Liver (tissue), 6 donors: ENCODE measurements at regions not wholly inside any gene's neighbourhood (a gene's known extent, or its start where the extent isn't known, plus 50 kb on each side); places are given as distances from the start of the nearest gene placed in this dataset.
"Not testable (repeated sequence)": the region's sequence is repeated elsewhere in the genome, so short reads cannot be mapped to it uniquely, and the experiment has no call there.

ENCODE experiments used
- DNase-seq: peaks from one replicate; pipeline ENCODE4 v3.0.0-alpha.2; 2017; ENCODE audit warnings: low spot score
- H3K27ac ChIP-seq, 2 donors: one replicate each; pipeline ENCODE4 v1.7.0; 2013; ENCODE audit warnings: inconsistent platforms in 2 of 2, low read length in 2 of 2, control low read depth in 1 of 2, low read depth in 1 of 2, mild to moderate bottlenecking in 1 of 2
- H3K27me3 ChIP-seq, 4 donors: one replicate each; pipeline versions ENCODE4 v1.6.1 to v1.7.0; 2013; ENCODE audit warnings: low read length in 3 of 4, inconsistent platforms in 1 of 4, mild to moderate bottlenecking in 1 of 4, moderate library complexity in 1 of 4; ENCODE audit not compliant: control insufficient read depth in 4 of 4, insufficient read depth in 4 of 4
- H3K36me3 ChIP-seq, 4 donors: one replicate each; pipeline versions ENCODE4 v1.6.1 to v1.7.0; 2013; ENCODE audit warnings: low read length in 3 of 4, mild to moderate bottlenecking in 3 of 4, low read depth in 1 of 4, moderate library complexity in 1 of 4; ENCODE audit not compliant: control insufficient read depth in 4 of 4, insufficient read depth in 3 of 4
- H3K4me1 ChIP-seq, 4 donors: one replicate each; pipeline versions ENCODE4 v1.6.1 to v1.7.0; 2013; ENCODE audit warnings: low read length in 3 of 4, mild to moderate bottlenecking in 3 of 4, moderate library complexity in 1 of 4; ENCODE audit not compliant: control insufficient read depth in 4 of 4, insufficient read depth in 4 of 4
- H3K4me3 ChIP-seq, 3 donors: one replicate each; pipeline versions ENCODE4 v1.6.1 to v1.7.0; 2013; ENCODE audit warnings: low read length in 3 of 3, control low read depth in 1 of 3, low read depth in 1 of 3, mild to moderate bottlenecking in 1 of 3
- H3K9ac ChIP-seq, 2 donors: one replicate each; pipeline ENCODE4 v1.7.0; 2013; ENCODE audit warnings: low read length in 2 of 2, mild to moderate bottlenecking in 2 of 2, moderate library complexity in 2 of 2, control low read depth in 1 of 2, low read depth in 1 of 2
- H3K9me3 ChIP-seq, 4 donors: one replicate each; pipeline versions ENCODE4 v1.6.1 to v1.7.0; 2013; ENCODE audit warnings: low read length in 3 of 4; ENCODE audit not compliant: control insufficient read depth in 4 of 4
- WGBS: extraction: QIAGEN DNeasy Blood & Tissue Kit; methylation state at CpG from one replicate; pipeline ENCODE4 v1.1.7; 2013; 5-methylcytosine and 5-hydroxymethylcytosine counted together
- donor health status: healthy.
- donor health status: healthy.
- donor health status: healthy.

GRCh38 chr2:110329158-110329557 is 116.8 kb upstream of the MTLN start:
- 69% methylated on average over 5 of the region's 7 CpGs for WGBS
- not testable (repeated sequence) for H3K36me3 ChIP-seq, DNase-seq, H3K9me3 ChIP-seq, H3K4me1 ChIP-seq, H3K9ac ChIP-seq, H3K27ac ChIP-seq, H3K27me3 ChIP-seq, H3K4me3 ChIP-seq

GRCh38 chr2:110328677-110329076 is 116.3 kb upstream of the MTLN start:
- H3K36me3 ChIP-seq, H3K4me1 ChIP-seq, H3K9me3 ChIP-seq, H3K4me3 ChIP-seq, H3K9ac ChIP-seq, H3K27me3 ChIP-seq, H3K27ac ChIP-seq: not testable (repeated sequence)
- WGBS: 91% methylated on average over 5 of the region's 5 CpGs
- DNase-seq: peak; percentile 29

GRCh38 chr2:110323832-110324231 is 111.5 kb upstream of the MTLN start:
- H3K27ac ChIP-seq, H3K9me3 ChIP-seq, H3K9ac ChIP-seq, H3K4me3 ChIP-seq, H3K27me3 ChIP-seq, DNase-seq, H3K4me1 ChIP-seq, H3K36me3 ChIP-seq: not testable (repeated sequence)
- no CpG with 5 or more reads among the region's 4 CpGs for WGBS

DNA sequence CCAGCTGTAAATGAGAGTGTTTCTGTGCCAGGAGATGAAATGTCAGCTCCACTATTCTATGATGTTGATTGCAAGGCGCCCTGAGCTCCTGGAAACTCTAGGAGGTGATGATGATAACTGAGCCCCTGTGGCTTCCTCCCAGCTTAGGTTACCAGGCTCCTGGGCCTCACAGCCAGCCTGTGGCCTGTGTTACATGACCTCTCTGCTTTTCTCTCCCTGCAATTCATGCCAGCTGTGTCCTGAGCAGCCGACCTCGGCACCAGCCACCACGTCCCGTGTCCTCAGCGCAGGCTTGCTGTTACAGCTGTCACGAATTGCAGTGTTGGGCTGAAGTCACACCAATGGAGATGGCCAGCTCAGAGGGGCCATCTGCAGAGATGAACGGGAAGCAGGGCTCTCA is 110.2 kb upstream of the MTLN start:
- H3K27ac ChIP-seq, H3K4me3 ChIP-seq, H3K4me1 ChIP-seq, H3K36me3 ChIP-seq, DNase-seq, H3K9ac ChIP-seq, H3K9me3 ChIP-seq, H3K27me3 ChIP-seq: not testable (repeated sequence)
- WGBS: no CpG with 5 or more reads among the region's 8 CpGs

GRCh38 chr2:110320834-110321563 is 108.7 kb upstream of the MTLN start:
- H3K36me3 ChIP-seq, H3K9me3 ChIP-seq, H3K27ac ChIP-seq, DNase-seq, H3K4me1 ChIP-seq, H3K4me3 ChIP-seq, H3K27me3 ChIP-seq, H3K9ac ChIP-seq: not testable (repeated sequence)
- WGBS: no CpG with 5 or more reads among the region's 10 CpGs

- not testable (repeated sequence) for H3K4me3 ChIP-seq, H3K36me3 ChIP-seq, H3K9ac ChIP-seq, H3K27me3 ChIP-seq, H3K27ac ChIP-seq, DNase-seq, H3K4me1 ChIP-seq, H3K9me3 ChIP-seq
- no CpG with 5 or more reads among the region's 4 CpGs for WGBS
These were observed 106.6 kb upstream of the MTLN start for GRCh38 chr2:110318898-110319297.

- H3K36me3 ChIP-seq, H3K27me3 ChIP-seq: not testable (repeated sequence)
- WGBS: no CpG with 5 or more reads among the region's 5 CpGs
These were observed 105.0 kb upstream of the MTLN start for GRCh38 chr2:110317377-110317776.

GRCh38 chr2:110316051-110316865 is 103.9 kb upstream of the MTLN start:
- not testable (repeated sequence) for H3K27ac ChIP-seq, H3K4me3 ChIP-seq, H3K9ac ChIP-seq, H3K27me3 ChIP-seq, H3K36me3 ChIP-seq, H3K4me1 ChIP-seq, H3K9me3 ChIP-seq, DNase-seq
- no CpG with 5 or more reads among the region's 10 CpGs for WGBS

More at GRCh38 chr2:110317377-110317776, 105.0 kb upstream of the MTLN start:
- H3K9ac ChIP-seq, H3K9me3 ChIP-seq, DNase-seq, H3K4me1 ChIP-seq, H3K4me3 ChIP-seq, H3K27ac ChIP-seq: not testable (repeated sequence)
